LNCaP clone FGC (cell line): ENCODE measurements at regions not wholly inside any gene's neighbourhood (a gene's known extent, or its start where the extent isn't known, plus 50 kb on each side); places are given as distances from the start of the nearest gene placed in this dataset.

Experiments used
- DNase-seq: peaks from one replicate; pipeline ENCODE4 v3.0.0-alpha.2; 2011; ENCODE audit warnings: low read depth
- H3K4me3 ChIP-seq: 2 replicates; pipeline ENCODE4 v1.5.1; 2011; ENCODE audit warnings: mild to moderate bottlenecking, low read depth, low read length, control low read depth
- CTCF ChIP-seq: IDR thresholded peaks from 2 replicates; pipeline ENCODE4 v1.5.1; 2012; ENCODE audit warnings: mild to moderate bottlenecking; ENCODE audit not compliant: control insufficient read depth, insufficient read depth; ENCODE audit errors: extremely low read depth

GRCh38 chr3:170780955-170781354 lies 89.0 kb downstream of the RPL22L1 start:
- no peak overlapping the region for H3K4me3 ChIP-seq
- no peak for TF ChIP-seq CTCF
- peak; percentile 3 for DNase-seq

GRCh38 chr3:170780471-170780870 lies 89.5 kb downstream of the RPL22L1 start:
- no peak for TF ChIP-seq CTCF
- H3K4me3 ChIP-seq, result no peak overlapping the region
- DNase-seq, result no peak

GRCh38 chr3:170778240-170779217 lies 91.5 kb downstream of the RPL22L1 start:
- no peak for TF ChIP-seq CTCF
- H3K4me3 ChIP-seq, result no peak overlapping the region
- DNase-seq, result no peak

- H3K4me3 ChIP-seq, result no peak overlapping the region
- DNase-seq, result no peak
- TF ChIP-seq CTCF, result no peak
Measured at GRCh38 chr3:170777564-170777926, 92.5 kb downstream of the RPL22L1 start.

GRCh38 chr3:170776887-170777563 lies 93.0 kb downstream of the RPL22L1 start:
- H3K4me3 ChIP-seq, result no peak overlapping the region
- TF ChIP-seq CTCF, result no peak
- DNase-seq, result no peak

- no peak for TF ChIP-seq CTCF
- DNase-seq, result no peak
- no peak overlapping the region for H3K4me3 ChIP-seq
Measured at GRCh38 chr3:170773682-170774425, 96.1 kb downstream of the RPL22L1 start.
